Suprapubic skin (tissue), 4 donors: ENCODE measurements at regions not wholly inside any gene's neighbourhood (a gene's known extent, or its start where the extent isn't known, plus 50 kb on each side); places are given as distances from the start of the nearest gene placed in this dataset.

Experiments
- DNase-seq, 2 donors: peaks; one replicate each; pipeline ENCODE4 v3.0.0-alpha.2; 2019; ENCODE audit warnings: low spot score in 2 of 2
- H3K27ac ChIP-seq: fragments of 200-600 bp; sonication (generic); one replicate; pipeline ENCODE4 v1.5.1; 2019
- H3K27me3 ChIP-seq: fragments of 200-600 bp; sonication (generic); one replicate; pipeline ENCODE4 v1.5.1; 2019
- H3K36me3 ChIP-seq: fragments of 200-600 bp; sonication (generic); one replicate; pipeline ENCODE4 v1.5.1; 2019
- H3K4me1 ChIP-seq: fragments of 200-600 bp; sonication (generic); one replicate; pipeline ENCODE4 v1.5.1; 2019
- H3K4me3 ChIP-seq: fragments of 200-600 bp; sonication (generic); one replicate; pipeline ENCODE4 v1.5.1; 2019; ENCODE audit warnings: mild to moderate bottlenecking
- H3K9me3 ChIP-seq: fragments of 200-600 bp; sonication (generic); one replicate; pipeline ENCODE4 v1.5.1; 2019
- CTCF ChIP-seq, 2 donors: fragments of 200-600 bp in 1 of 2; fragments of 450-650 bp in 1 of 2; sonication (generic) in 1 of 2; IDR thresholded peaks; one replicate each; pipeline ENCODE4 v1.5.1; 2016 to 2019; ENCODE audit warnings: antibody characterized with exemption in 2 of 2, mild to moderate bottlenecking in 1 of 2, moderate library complexity in 1 of 2
- EP300 ChIP-seq: sonication (generic); formaldehyde crosslinking; IDR thresholded peaks from one replicate; pipeline ENCODE4 v1.6.1; 2017; ENCODE audit warnings: antibody characterized with exemption
- POLR2A ChIP-seq, 2 donors: fragments of 450-650 bp; IDR thresholded peaks; one replicate each; pipeline ENCODE4 v1.6.1; 2017; ENCODE audit warnings: antibody characterized with exemption in 2 of 2, mild to moderate bottlenecking in 2 of 2, moderate library complexity in 2 of 2
- POLR2AphosphoS5 ChIP-seq, 3 donors: sonication (generic); formaldehyde crosslinking; IDR thresholded peaks; one replicate each; pipeline ENCODE4 v1.6.1; 2017; ENCODE audit warnings: antibody characterized with exemption in 3 of 3
- WGBS: methylation state at CpG from one replicate; pipeline ENCODE4 v1.1.5; 2018; 5-methylcytosine and 5-hydroxymethylcytosine counted together

- TF ChIP-seq POLR2A (IDR thresholded peaks at IDR 0.05) (no peak), CTCF (IDR thresholded peaks at IDR 0.05) (no peak), POLR2AphosphoS5 (IDR thresholded peaks at IDR 0.05) (no peak), EP300 (no peak)
- no peaks in the 10 kb centered on the region for H3K9me3 ChIP-seq
- H3K36me3 ChIP-seq: no peaks in the 10 kb centered on the region
- no peak overlapping the region for H3K27ac ChIP-seq
- WGBS: 75% methylated on average over 24 of the region's 24 CpGs
- no peaks in the 10 kb centered on the region for H3K27me3 ChIP-seq
- no peak for DNase-seq
- no peaks in the 10 kb centered on the region for H3K4me1 ChIP-seq
- no peak overlapping the region for H3K4me3 ChIP-seq
Measured at GRCh38 chr18:55054021-55054990, 95.0 kb upstream of the CCDC68 start.

GRCh38 chr18:55048892-55049291 is 89.6 kb upstream of the CCDC68 start:
- Histone ChIP-seq H3K36me3 (no peaks in the 10 kb centered on the region), H3K4me3 (no peak overlapping the region), H3K27me3 (no peaks in the 10 kb centered on the region), H3K27ac (no peak overlapping the region), H3K9me3 (no peaks in the 10 kb centered on the region), H3K4me1 (no peaks in the 10 kb centered on the region)
- TF ChIP-seq POLR2A (IDR thresholded peaks at IDR 0.05): no peak
- no peak for TF ChIP-seq CTCF (IDR thresholded peaks at IDR 0.05)
- TF ChIP-seq POLR2AphosphoS5 (IDR thresholded peaks at IDR 0.05): no peak
- TF ChIP-seq EP300: no peak
- WGBS: 68% methylated on average over 3 of the region's 3 CpGs
- DNase-seq: no peak

- no peak for TF ChIP-seq POLR2AphosphoS5 (IDR thresholded peaks at IDR 0.05)
- no peak for TF ChIP-seq POLR2A (IDR thresholded peaks at IDR 0.05)
- no peak for TF ChIP-seq CTCF (IDR thresholded peaks at IDR 0.05)
- TF ChIP-seq EP300: no peak
- WGBS: 95% methylated on average over 2 of the region's 2 CpGs
- no peaks in the 10 kb centered on the region for H3K36me3 ChIP-seq
- no peaks in the 10 kb centered on the region for H3K9me3 ChIP-seq
- no peaks in the 10 kb centered on the region for H3K4me1 ChIP-seq
- H3K27ac ChIP-seq: no peak overlapping the region
- DNase-seq: no peak
- H3K4me3 ChIP-seq: no peak overlapping the region
- no peaks in the 10 kb centered on the region for H3K27me3 ChIP-seq
Measured at GRCh38 chr18:55047546-55047945, 88.3 kb upstream of the CCDC68 start.

GRCh38 chr18:55041366-55041765 is 82.1 kb upstream of the CCDC68 start:
- Histone ChIP-seq H3K27me3 (no peaks in the 10 kb centered on the region), H3K4me1 (no peaks in the 10 kb centered on the region), H3K4me3 (no peak overlapping the region), H3K27ac (no peak overlapping the region), H3K36me3 (no peaks in the 10 kb centered on the region), H3K9me3 (no peaks in the 10 kb centered on the region)
- WGBS: 86% methylated on average over 1 of the region's 1 CpG
- DNase-seq: no peak
- TF ChIP-seq EP300: no peak
- no peak for TF ChIP-seq POLR2A (IDR thresholded peaks at IDR 0.05)
- TF ChIP-seq POLR2AphosphoS5 (IDR thresholded peaks at IDR 0.05): no peak
- TF ChIP-seq CTCF (IDR thresholded peaks at IDR 0.05): no peak

- Histone ChIP-seq H3K9me3 (no peaks in the 10 kb centered on the region), H3K4me3 (no peak overlapping the region), H3K4me1 (no peaks in the 10 kb centered on the region), H3K27ac (no peak overlapping the region), H3K27me3 (no peaks in the 10 kb centered on the region), H3K36me3 (no peaks in the 10 kb centered on the region)
- TF ChIP-seq POLR2AphosphoS5 (IDR thresholded peaks at IDR 0.05) (no peak), CTCF (IDR thresholded peaks at IDR 0.05) (no peak), EP300 (no peak), POLR2A (IDR thresholded peaks at IDR 0.05) (no peak)
- no peak for DNase-seq
- 100% methylated on average over 1 of the region's 1 CpG for WGBS
Measured at GRCh38 chr18:55038162-55038561, 78.9 kb upstream of the CCDC68 start.
